ENCODE measurements at regions not wholly inside any gene's neighbourhood (a gene's known extent, or its start where the extent isn't known, plus 50 kb on each side); places are given as distances from the start of the nearest gene placed in this dataset.

GRCh38 chr16:55982597-55982996 is 107.4 kb upstream of the CES5A start:
- TF ChIP-seq NFIC (IDR thresholded peaks at IDR 0.05) (no peak), CEBPB (IDR thresholded peaks at IDR 0.05) (no peak), TEAD4 (IDR thresholded peaks at IDR 0.05) (no peak), EP300 (IDR thresholded peaks at IDR 0.05; ENCODE audit: borderline replicate concordance) (no peak), TAF1 (IDR thresholded peaks at IDR 0.05; ENCODE audit: low read depth) (no peak), TCF12 (IDR thresholded peaks at IDR 0.05; ENCODE audit: low read depth) (no peak), MAX (IDR thresholded peaks at IDR 0.05) (no peak), REST (IDR thresholded peaks at IDR 0.05; ENCODE audit: low read depth) (no peak), RAD21 (IDR thresholded peaks at IDR 0.05; ENCODE audit: low read depth) (no peak), FOXM1 (IDR thresholded peaks at IDR 0.05; ENCODE audit: borderline replicate concordance, low read depth) (no peak), EGR1 (IDR thresholded peaks at IDR 0.05) (no peak), CREB1 (IDR thresholded peaks at IDR 0.05; ENCODE audit: low read depth) (no peak), YY1 (IDR thresholded peaks at IDR 0.05; ENCODE audit: low read depth) (no peak), USF1 (IDR thresholded peaks at IDR 0.05) (no peak), ZBTB7A (IDR thresholded peaks at IDR 0.05; ENCODE audit: low read depth) (no peak)

- TF ChIP-seq RAD21 (IDR thresholded peaks at IDR 0.05; ENCODE audit: low read depth) (no peak), NFIC (IDR thresholded peaks at IDR 0.05) (no peak), FOXM1 (IDR thresholded peaks at IDR 0.05; ENCODE audit: borderline replicate concordance, low read depth) (no peak), REST (IDR thresholded peaks at IDR 0.05; ENCODE audit: low read depth) (no peak), TEAD4 (IDR thresholded peaks at IDR 0.05) (no peak), TAF1 (IDR thresholded peaks at IDR 0.05; ENCODE audit: low read depth) (no peak), CEBPB (IDR thresholded peaks at IDR 0.05) (no peak), MAX (IDR thresholded peaks at IDR 0.05) (no peak)
Measured at GRCh38 chr16:55981557-55981956, 106.4 kb upstream of the CES5A start.

GRCh38 chr16:55976815-55977214 is 101.6 kb upstream of the CES5A start:
- no peak for TF ChIP-seq RAD21 (IDR thresholded peaks at IDR 0.05; ENCODE audit: low read depth)
- TF ChIP-seq REST (IDR thresholded peaks at IDR 0.05; ENCODE audit: low read depth): no peak

- TF ChIP-seq USF1 (IDR thresholded peaks at IDR 0.05): no peak
- no peak for TF ChIP-seq YY1 (IDR thresholded peaks at IDR 0.05; ENCODE audit: low read depth)
- no peak for TF ChIP-seq TAF1 (IDR thresholded peaks at IDR 0.05; ENCODE audit: low read depth)
- no peak for TF ChIP-seq CREB1 (IDR thresholded peaks at IDR 0.05; ENCODE audit: low read depth)
- TF ChIP-seq EGR1 (IDR thresholded peaks at IDR 0.05): no peak
Measured at GRCh38 chr16:55971447-55971846, 96.3 kb upstream of the CES5A start.

- TF ChIP-seq MAX (IDR thresholded peaks at IDR 0.05) (no peak), USF1 (IDR thresholded peaks at IDR 0.05) (no peak), TAF1 (IDR thresholded peaks at IDR 0.05; ENCODE audit: low read depth) (no peak), FOXM1 (IDR thresholded peaks at IDR 0.05; ENCODE audit: borderline replicate concordance, low read depth) (no peak), TEAD4 (IDR thresholded peaks at IDR 0.05) (no peak), NFIC (IDR thresholded peaks at IDR 0.05) (no peak), ZBTB7A (IDR thresholded peaks at IDR 0.05; ENCODE audit: low read depth) (no peak), RAD21 (IDR thresholded peaks at IDR 0.05; ENCODE audit: low read depth) (no peak), CEBPB (IDR thresholded peaks at IDR 0.05) (no peak), TCF12 (IDR thresholded peaks at IDR 0.05; ENCODE audit: low read depth) (no peak), REST (IDR thresholded peaks at IDR 0.05; ENCODE audit: low read depth) (no peak), YY1 (IDR thresholded peaks at IDR 0.05; ENCODE audit: low read depth) (no peak), EGR1 (IDR thresholded peaks at IDR 0.05) (no peak), CREB1 (IDR thresholded peaks at IDR 0.05; ENCODE audit: low read depth) (no peak), EP300 (IDR thresholded peaks at IDR 0.05; ENCODE audit: borderline replicate concordance) (no peak)
Measured at GRCh38 chr16:55968221-55968620, 93.0 kb upstream of the CES5A start.

All from Ishikawa (cell line).